Activated naive CD4-positive, alpha-beta T cell treated with anti-CD3 and anti-CD28 coated beads, Interleukin-2, amount 50 U/mL, for 72 hours (primary cell): ENCODE measurements at regions not wholly inside any gene's neighbourhood (a gene's known extent, or its start where the extent isn't known, plus 50 kb on each side); places are given as distances from the start of the nearest gene placed in this dataset.

Experiments used
- ATAC-seq, 2 donors: fragments of 150-1000 bp; cut with Tn5 transposase; 2 replicates each; pipeline ENCODE4 v1.10.0; 2021; ENCODE audit warnings: mild to moderate bottlenecking in 2 of 2, moderate library complexity in 2 of 2
- DNase-seq, 2 donors: peaks; one replicate each; pipeline ENCODE4 v3.0.0; 2021 to 2022; ENCODE audit warnings: low spot score in 2 of 2
- H3K27ac Mint-ChIP-seq, 2 donors: one replicate each; pipeline ENCODE4 v1.8.0; 2022; ENCODE audit warnings: mild to moderate bottlenecking in 2 of 2, mixed read lengths in 2 of 2
- H3K36me3 Mint-ChIP-seq, 2 donors: one replicate each; pipeline ENCODE4 v1.8.0; 2022; ENCODE audit warnings: mixed read lengths in 2 of 2
- H3K9me3 Mint-ChIP-seq, 2 donors: one replicate each; pipeline ENCODE4 v1.8.0; 2022; ENCODE audit warnings: mixed read lengths in 2 of 2

DNA sequence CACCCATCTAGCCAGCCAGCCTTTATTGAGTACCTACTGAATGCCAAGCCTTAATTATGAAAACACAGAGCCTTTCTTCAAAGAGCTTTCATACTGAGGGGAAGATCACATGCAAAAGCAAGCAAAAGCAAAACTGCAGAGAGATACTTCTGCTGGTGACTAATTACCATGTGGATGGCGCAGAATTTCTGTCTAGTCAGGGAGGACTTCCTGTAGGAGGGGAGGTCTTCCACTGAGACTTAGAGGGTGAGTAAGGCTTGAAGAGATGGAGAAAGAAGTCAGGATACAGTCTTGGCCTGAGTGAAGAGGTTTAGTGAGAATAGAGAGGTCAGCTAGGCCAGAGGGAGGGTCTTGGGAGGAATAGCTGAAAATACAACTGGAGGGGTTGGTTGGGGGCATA, 53.9 kb upstream of the CCL2 start:
- peak; percentile 45 to 69 for ATAC-seq
- H3K27ac Mint-ChIP-seq, result peak overlapping the region in 1 of 2 donors; percentile 5
- peaks cover 0 to 15% of the 10 kb centered on the region in 2 donors for H3K36me3 Mint-ChIP-seq
- peaks cover 0 to 9% of the 10 kb centered on the region in 2 donors for H3K9me3 Mint-ChIP-seq
- DNase-seq, result no peak

DNA sequence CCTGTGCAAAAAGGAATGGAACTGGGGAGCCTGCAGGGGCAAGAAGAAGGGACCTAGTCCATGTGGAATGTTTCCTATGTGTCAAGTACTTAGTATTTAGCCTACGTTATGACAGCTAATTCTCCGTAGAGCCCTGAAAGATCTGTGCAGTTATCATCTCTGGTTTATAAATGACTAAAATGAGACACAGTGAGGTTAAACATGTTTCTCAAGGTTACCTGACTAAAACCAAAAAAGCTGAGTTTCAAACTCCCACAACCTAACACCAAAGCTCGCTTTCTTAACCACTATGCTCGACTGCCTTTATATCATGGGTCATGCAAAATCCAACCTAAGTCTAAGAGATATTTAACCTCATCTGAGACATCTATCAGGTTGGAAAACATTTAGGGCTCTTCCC, 53.3 kb upstream of the CCL2 start:
- ATAC-seq, result peak; percentile 64 to 90
- Mint-ChIP-seq H3K27ac (no peak overlapping the region), H3K36me3 (peaks cover 0 to 15% of the 10 kb centered on the region in 2 donors)

DNA sequence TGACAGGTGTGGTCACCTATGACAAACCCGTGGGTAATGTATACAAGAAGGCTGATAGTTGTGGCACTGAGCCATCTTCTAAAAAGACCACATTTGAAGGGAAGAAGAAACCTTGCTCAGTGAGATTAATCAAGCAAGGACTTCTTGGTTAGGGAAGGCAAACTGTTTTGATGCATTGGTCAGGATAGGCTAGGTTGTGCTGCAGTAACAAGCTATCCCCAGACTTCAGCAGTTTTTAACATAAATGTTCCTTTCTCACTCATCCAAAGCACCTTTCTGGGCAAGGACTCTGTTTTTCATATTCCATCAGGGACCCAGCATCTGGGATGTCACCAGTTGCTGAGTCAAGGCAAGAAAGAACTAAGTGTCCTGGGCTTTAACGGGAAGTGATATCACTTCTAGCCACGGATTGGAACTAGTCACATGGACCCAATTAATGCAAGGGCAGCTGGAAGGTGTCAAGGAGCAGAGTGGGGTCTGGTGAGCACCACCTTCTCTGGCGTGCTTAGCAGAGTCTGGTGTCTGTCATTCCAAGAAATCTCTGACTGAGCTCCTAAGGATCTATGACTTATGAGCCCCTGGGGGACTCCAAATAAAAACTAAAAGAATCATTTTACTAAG, 52.0 kb upstream of the CCL2 start:
- ATAC-seq, result no peak
- H3K9me3 Mint-ChIP-seq, result peaks cover 0 to 9% of the 10 kb centered on the region in 2 donors
- peaks cover 0 to 15% of the 10 kb centered on the region in 2 donors for H3K36me3 Mint-ChIP-seq
- DNase-seq, result no peak
- H3K27ac Mint-ChIP-seq, result no peak overlapping the region

More for the DNA sequence above, 53.3 kb upstream of the CCL2 start:
- no peak for DNase-seq
- peaks cover 0 to 9% of the 10 kb centered on the region in 2 donors for H3K9me3 Mint-ChIP-seq

DNA sequence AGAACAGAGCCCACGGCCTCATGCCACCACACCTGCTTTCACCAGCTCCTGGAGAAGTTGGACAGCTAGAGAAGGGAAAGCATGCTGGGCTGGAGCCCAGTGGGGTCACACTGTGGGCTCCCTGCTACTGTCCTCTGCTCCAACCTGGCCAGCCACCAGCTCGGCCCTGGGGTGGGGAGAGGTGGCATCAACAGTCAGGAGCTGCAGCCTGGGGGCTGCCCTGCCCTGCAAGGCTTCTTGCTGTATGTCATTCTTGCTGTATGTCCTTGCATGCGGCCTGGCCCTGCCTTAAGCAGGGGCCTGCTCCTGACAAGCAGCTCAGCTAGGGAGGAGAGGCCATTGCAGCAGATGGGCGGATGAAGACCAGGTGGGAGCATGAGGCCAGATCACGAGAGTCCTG, 50.7 kb upstream of the CCL2 start:
- peaks cover 0 to 15% of the 10 kb centered on the region in 2 donors for H3K36me3 Mint-ChIP-seq
- ATAC-seq, result no peak
- H3K27ac Mint-ChIP-seq, result no peak overlapping the region
- peaks cover 0 to 9% of the 10 kb centered on the region in 2 donors for H3K9me3 Mint-ChIP-seq
- no peak for DNase-seq
